ENCODE measurements at regions not wholly inside any gene's neighbourhood (a gene's known extent, or its start where the extent isn't known, plus 50 kb on each side); places are given as distances from the start of the nearest gene placed in this dataset.

DNA sequence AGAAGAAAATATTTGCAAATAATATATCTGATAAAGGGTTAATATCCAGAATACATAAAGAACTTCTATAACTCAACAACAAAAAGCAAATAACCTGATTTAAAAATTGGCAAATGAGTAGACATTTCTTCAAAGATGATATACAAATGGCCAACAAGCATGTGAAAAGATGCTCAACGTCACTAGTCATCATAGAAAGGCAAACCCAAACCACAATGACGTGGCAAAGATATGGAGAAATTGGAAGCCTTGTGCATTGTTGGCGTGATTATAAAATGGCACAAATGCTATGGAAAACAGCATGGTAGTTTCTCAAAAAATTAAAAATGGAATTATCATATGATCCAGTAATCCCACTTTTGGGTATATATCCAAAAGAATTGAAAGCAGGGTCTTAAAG is 466.3 kb downstream of the TBC1D22A start:
- TF ChIP-seq, protein P1, sequence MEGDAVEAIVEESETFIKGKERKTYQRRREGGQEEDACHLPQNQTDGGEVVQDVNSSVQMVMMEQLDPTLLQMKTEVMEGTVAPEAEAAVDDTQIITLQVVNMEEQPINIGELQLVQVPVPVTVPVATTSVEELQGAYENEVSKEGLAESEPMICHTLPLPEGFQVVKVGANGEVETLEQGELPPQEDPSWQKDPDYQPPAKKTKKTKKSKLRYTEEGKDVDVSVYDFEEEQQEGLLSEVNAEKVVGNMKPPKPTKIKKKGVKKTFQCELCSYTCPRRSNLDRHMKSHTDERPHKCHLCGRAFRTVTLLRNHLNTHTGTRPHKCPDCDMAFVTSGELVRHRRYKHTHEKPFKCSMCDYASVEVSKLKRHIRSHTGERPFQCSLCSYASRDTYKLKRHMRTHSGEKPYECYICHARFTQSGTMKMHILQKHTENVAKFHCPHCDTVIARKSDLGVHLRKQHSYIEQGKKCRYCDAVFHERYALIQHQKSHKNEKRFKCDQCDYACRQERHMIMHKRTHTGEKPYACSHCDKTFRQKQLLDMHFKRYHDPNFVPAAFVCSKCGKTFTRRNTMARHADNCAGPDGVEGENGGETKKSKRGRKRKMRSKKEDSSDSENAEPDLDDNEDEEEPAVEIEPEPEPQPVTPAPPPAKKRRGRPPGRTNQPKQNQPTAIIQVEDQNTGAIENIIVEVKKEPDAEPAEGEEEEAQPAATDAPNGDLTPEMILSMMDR (IDR thresholded peaks at IDR 0.05 in 8 of 11, conservative IDR thresholded peaks at IDR 0.05 in 3 of 11) = no peak
- TF ChIP-seq POLR2AphosphoS5 (IDR thresholded peaks at IDR 0.05) = no peak
- TF ChIP-seq POLR2A (IDR thresholded peaks at IDR 0.05) = no peak

Measured in spleen (tissue), 7 donors.